Posterior vena cava (tissue), 2 donors: ENCODE measurements at regions not wholly inside any gene's neighbourhood (a gene's known extent, or its start where the extent isn't known, plus 50 kb on each side); places are given as distances from the start of the nearest gene placed in this dataset.

Experiments used
- DNase-seq: peaks from one replicate; pipeline ENCODE4 v3.0.0-alpha.2; 2020; ENCODE audit warnings: low spot score
- intact Hi-C, 2 donors: fragments of 100-400 bp; cut with DNase I; formaldehyde crosslinking; loops; one replicate each; pipeline versions ENCODE4 v1.14.1 to v1.14.2; 2022 to 2023
- donor health status: DM: yes; HTN: yes; CAD: no.
- donor health status: DM: yes; HTN: yes; CAD: no.

DNA sequence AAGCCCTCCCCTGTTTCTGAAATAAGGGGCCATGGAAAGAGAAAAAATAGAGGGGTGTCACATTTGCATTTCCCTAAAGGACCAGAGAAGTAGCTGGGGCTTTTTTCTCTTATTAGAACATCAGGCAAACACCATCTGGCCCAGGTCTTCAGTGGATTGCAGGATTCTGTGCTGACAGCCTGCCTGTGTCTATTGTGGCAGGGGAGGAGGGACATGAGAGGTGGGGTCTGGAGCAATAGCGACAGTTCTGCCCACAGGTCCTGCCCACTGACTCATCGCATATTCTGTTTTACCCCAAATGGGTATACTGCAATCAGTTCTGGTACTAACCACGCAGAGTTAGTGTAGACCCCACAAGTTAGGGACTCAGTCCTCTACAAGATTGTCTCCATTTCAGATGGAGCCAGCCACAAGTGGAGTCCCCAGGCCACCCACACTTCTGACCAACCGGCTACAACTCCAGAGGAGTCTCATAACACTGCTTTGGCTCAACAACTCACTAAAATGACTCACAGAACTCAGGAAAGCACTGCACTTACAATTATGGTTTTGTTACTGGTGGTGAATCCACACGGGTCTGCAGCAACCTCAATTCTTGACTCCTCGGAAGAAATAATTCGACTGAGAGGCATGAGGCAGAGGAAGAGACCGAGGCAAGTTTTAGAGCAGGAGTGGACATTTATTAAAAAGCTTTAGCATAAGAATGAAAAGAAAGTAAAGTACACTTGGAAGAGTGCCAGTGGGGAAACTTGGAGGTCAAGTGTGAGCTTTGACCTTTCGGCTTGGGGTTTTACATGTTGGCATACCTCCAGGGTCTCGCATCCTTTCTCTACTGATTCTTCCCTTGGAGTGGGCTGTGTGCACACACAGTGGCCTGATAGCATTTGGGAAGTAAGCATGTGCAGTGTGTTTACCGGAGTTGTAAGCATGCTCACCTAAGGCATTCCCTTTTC is 146.4 kb upstream of the SPATS2L start:
- no peak for DNase-seq
- intact Hi-C loops = no loop called here

DNA sequence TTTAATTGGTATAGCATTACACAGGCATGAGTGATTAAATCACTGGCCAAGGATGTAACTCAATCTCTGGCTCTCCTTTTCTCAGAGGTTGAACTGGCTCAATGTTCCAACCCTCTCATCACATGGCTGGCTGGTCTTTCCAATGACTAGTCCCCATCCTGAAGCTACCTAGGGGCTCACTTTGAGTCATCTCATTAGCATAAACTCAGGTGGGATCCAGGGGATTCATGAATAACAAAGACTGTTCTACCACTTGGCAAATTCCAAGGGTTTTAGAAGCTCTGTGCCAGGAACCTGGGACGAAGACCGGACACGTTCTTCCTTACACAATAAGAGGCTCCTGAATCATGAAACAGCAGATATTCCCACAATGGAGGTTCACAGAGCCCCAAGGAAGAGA is 145.0 kb upstream of the SPATS2L start:
- intact Hi-C loops = no loop called here

DNA sequence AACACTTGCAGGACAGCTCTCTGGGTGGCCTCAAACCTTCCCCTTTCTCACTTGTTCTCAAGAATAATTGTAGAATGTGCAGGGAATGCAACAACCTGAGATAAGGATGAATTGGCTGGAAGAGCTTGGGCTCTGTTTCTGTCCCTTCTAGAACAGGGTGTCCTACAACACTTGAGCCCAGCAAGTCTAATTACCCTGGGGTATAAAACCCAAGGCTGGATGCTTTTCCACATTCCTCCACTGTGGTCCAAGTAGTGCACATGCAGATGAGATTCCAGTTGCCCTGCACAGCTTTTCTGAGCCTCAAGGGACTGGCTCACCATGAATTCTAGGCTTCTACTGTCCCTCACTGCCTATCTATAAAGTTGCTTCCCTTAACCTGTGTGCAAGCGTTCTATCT is 140.8 kb upstream of the SPATS2L start:
- DNase-seq = no peak
- intact Hi-C loops = no loop called here

More for the DNA sequence above, 145.0 kb upstream of the SPATS2L start:
- no peak for DNase-seq

DNA sequence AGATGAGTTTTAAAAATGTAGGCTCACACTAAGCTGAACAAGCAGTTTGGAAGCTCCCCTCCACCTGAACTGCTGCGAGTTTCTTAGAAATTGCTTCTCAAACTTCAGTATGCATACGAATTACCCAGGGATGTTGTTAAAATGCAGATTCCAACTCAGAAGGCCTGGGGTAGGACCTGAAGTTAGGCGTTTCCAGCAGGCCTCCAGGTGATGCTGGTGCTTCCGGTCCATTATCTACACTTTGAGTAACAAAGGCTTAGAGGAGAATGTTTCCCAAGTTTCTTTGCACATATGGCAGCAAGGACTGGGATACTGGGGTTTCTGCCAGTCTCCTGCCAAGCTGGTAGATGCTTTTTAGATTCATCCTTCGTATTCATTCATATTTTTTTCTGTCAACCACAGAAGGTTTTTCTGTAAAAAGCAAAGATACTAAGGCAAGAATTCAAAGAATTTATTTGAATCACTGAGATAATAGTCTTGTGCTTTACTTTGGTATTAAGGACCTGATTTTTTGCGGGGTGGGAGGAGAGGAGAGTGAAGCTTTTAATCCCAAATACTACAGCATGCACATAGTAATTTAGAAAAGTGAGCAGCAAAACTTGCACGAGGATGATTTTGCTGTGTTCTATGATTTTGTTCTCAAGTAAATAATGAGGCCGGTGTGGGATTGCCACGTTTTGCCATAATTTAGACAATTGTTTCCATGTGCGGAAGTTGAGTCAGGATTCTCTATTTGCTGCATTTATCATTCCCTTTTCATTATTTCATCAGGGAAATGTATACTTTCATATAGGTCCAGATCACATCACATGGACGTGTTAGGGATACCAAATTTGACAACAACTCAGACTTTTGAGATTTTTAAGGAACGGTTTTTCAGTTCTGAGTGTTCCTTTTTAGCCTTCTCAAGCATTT is 137.6 kb upstream of the SPATS2L start:
- no peak for DNase-seq
- intact Hi-C loops = no loop called here

DNA sequence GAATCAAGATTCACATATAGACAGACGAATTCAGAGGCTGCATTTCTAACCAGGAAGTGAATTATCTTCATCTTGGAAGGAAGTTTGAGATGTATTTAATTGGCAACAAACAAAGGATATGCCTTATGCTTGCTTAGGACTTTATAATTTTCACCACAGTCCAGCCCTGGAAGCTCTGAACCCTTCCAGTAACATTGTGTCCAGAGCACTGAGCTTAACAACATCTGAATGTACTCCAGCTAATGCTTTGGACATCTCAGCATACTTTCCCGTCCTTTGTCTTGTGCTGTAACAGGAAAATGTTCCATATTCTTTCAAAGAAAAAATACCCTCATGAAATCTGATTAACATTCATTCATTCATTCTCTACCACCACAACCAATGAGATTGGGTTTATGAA is 136.3 kb upstream of the SPATS2L start:
- DNase-seq = no peak
- intact Hi-C loops = no loop called here

DNA sequence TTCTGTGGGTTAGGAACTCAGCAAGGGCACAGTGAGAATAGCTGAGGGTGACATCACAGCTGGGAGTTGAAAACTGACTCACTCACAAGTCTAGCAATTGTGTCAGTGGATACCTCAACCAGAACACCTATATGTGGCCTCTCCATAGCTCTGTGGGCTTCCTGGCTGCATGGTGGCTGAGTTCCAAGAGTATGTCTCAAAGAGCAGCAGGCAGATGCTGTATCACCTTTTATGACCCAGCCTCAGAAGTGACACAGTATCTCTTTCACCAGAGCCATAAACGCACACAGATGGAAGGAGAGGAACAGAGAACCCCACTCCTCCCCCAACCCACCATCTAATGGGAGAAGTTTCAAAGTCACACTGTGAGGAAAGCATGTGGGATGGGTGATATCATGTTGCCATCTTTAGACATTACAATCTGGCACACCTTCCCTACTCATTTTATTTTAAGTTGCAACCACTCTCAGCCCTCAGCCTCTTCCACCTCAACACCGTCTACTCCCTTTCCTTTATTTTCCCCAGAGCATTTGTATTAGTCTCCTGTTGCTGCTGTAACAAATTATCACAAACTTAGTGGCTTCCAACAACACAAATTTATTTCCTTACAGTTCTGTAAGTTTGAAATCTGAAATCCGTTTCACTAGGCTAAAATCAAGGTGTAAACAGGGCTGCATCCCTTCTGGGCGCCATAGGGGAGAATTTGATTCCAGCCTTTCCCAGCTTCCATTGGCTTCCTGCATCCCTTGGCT is 134.6 kb upstream of the SPATS2L start:
- intact Hi-C loops = no loop called here
- DNase-seq = no peak

DNA sequence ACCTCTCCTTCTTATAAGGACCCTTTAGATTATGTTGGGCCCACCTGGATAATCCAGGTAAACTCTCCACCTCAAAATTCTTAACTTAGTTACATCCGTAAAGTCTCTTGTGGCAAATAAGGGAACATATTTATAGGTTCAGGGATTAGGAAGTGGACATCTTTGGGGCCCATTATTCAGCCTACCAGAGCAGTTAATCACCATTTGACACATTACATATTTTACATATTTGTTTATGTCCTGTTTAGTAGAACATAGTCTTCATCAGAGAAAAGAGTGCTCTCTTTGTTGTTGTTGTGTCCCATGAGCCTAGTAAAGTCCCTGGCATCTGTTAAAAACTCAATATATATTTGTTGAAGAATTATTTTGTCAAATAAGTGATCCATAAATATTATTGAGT is 134.0 kb upstream of the SPATS2L start:
- DNase-seq = no peak
- intact Hi-C loops = no loop called here

DNA sequence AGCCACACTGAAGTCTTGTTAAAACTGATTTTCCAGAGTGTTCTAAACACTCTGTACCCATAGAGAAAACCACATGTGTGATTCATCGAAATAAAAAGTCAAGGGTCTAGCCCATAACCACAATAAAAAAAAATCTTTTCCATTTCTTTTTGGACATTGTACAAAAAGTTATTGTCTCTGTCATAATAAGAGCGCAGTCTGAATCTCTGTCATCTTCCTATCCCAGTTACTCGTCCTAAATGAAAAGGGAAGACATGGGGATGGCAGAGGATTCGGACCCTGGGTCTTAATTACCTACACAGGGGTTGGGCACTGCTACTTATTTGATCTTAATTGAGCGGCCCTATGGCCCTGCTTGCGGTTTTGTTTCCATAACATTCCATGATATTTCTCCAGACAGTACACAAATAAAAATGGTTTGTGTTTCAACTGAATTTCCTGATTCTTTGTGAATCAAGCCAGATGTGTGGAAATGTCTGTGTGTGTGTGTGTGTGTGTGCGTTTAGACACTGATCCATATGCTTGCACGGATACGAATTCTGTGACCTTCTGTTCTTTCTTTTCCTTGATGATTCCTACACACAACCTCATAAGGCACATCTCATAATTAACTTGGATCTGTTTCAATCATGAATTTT is 133.4 kb upstream of the SPATS2L start:
- intact Hi-C loops = no loop called here
- DNase-seq = no peak

DNA sequence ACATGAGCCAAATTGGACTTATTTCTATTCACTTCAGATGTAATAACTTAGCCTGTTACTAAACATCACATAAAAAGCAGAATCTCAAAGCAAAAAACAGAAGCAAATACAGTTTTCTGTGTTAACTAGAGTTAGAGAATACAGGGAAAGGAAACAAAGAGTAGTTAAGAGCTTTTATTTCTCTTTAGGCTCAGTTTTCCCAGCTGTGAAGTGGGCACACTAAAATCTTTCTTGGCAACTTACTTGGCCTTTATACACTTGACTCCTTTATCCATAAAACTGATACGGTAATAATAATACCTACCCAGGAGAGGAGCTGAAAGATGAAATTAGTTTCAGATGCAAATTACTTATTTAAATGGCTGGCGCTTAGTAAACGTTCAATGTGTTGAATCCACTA is 132.8 kb upstream of the SPATS2L start:
- DNase-seq = no peak
- intact Hi-C loops = no loop called here

DNA sequence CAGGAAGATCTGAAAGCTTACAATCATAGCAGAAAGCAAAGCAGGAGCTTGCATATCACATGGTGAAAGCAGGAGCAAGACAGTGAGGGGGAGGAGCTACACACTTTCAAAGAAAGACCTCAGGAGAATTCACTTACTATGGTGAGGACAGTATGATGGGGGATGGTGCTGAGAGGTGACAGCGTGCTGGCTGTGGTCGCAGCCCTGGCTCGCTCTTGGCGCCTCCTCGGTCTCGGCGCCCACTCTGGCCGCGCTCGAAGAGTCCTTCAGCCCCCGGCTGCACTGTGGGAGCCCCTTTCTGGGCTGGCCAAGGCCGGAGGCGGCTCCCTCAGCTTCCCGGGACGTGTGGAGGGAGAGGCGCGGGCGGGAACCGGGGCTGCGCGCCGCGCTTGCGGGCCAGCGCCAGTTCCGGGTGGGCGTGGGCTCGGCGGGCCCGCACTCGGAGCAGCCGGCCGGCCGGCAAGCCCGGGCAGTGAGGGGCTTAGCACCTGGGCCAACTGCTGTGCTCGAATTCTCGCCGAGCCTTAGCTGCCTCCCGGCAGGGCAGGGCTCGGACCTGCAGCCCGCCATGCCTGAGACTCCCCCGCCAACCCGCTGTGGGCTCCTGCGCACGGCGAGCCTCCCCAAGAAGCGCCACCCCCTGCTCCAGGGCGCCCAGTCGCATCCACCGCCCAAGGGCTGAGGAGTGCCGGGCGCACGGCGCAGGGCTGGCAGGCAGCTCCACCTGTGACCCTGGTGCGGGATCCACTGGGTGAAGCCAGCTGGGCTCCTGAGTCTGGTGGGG is 131.9 kb upstream of the SPATS2L start:
- no peak for DNase-seq
- intact Hi-C loops = no loop called here

DNA sequence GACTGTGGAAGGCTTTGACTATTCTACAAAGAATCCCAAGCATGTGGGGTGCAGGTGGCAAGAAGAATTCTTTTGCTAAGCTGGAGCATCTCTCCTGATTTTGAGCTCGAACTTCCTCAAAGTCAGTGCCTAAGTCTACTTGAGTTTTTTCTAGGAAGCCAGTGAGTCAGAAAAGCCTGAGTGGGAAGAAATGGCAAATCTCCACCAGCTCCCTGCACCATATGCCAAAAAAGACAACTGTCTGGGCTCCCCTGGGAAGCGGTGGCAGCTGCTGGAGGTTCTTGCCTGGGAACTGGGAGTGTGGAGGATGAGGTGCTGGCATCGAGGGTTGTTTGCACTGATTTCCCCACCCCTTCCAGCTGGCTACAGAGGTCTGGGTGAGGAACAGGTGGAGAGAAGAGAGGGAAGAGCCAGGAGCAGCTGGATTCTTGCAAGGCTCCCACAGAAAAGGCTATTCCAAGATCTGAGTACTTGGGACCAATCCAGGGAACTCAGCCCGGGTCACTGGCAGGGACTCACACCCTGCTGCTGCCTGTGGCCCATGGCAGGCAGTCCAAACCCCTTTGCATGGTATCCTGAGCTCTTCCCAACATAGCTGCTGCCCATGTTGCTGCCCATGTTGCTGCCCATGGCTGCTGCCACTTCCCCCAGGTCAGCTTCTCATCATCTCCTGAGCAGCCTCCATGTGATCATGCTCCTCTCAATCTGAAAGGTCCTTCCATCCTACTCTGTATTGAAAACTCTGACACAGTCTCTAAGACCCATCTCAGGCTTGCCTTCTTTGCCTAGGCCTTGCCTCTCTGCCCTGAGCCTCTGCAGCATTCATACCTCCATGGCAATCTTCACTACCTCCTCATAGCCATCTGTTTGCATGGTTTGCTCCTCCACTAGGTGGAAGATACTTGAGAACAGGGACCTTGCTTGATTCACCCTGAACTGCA is 128.3 kb upstream of the SPATS2L start:
- intact Hi-C loops = no loop called here
- no peak for DNase-seq

DNA sequence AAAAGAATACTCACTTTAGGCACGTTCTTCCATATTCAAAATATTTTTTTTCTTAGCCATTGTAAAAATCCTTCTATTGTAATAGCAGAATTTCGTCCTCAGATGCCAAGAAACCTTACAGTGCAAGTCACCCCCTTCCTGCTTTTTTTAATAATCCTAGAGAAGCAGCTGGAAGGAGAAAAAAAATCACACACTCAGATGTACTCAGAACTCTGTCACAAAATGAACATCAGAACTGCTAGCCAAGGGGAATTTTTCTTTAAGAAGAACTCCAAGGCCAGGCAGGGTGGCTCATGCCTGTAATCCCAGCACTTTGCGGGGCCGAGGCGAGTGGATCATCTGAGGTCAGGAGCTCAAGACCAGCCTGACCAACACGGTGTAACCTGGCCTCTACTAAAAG is 127.3 kb upstream of the SPATS2L start:
- intact Hi-C loops = no loop called here
- DNase-seq = no peak

DNA sequence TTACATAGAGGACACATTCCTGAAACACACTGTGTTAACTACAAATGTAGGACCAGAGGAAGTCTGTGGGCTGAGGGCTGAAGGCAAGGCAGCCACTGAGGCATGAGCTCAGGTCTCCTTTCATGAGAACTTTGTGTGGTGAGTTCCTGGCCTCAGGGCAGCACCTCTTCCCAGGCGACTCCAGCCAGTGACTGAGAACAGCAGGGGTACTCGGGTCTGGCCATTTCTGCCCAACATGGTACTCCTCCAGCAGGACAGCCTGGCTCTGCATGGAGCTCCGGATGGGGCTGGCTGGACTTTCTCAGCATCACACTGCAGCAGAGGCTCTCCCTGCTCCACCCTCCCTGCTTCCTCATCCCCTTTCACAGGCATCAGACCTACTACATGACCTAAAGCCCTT is 125.5 kb upstream of the SPATS2L start:
- no peak for DNase-seq

DNA sequence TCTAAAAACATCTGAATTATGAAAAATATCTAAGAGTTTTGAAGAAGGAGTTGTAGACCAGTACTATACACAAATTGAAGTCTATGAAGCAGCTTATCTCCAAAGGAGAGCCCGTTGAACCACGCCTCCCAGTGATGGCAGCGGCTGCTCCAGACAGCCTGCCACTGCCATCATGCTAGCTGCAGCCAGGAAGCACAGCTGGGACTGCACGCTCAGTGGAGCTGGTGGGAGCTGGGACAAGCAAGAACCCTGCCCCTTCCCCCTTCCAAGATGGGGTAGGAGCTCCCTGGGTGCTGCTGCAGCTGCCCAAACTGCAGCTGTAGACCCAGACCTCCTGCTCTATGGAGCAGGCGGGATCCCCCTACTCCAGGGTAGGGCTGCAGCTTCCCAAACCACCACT is 124.7 kb upstream of the SPATS2L start:
- intact Hi-C loops = no loop called here
- no peak for DNase-seq

More for the DNA sequence above, 125.5 kb upstream of the SPATS2L start:
- intact Hi-C loops = no loop called here

DNA sequence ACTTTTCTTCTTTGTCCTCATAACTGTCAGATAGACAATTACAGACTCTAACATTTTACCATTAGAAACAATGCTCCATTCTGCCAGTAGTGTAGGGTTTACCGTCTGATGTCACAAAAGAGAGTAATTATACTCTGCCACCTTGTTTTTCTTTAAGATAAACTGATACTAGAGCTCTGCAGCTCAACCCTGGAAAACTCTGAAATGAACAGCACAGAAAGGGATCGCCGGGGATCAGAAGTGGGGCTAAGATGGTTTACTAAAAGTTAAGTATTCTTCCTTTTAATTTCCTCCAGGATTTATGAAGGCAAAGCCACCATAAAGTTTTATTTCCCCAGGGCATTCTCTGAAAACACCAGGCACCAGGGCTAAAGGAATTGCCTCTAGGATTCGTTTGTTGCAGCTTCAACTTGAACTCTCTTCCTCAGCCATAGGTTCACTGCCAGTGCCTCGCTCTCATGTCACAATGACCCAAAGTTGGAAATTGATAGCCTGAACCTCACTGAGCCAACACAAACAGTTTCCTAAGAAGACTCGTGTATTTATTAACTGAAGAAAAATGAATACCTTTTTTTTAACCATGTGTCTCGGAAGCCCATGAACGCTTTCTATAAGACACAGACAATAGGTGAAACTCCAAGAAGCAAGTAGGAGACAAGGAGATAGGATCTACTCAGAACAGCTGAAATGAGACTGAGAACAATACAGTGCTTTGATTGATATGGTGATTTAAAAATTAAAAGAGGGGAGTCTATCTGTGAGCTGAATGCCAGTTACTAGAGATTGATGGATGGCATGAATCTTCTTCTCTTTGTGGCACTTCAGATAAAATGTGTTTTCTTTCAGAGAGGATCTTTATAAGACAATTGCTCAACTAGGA is 121.5 kb upstream of the SPATS2L start:
- no peak for DNase-seq
- intact Hi-C loops = loop anchor here in 1 of 2 donors (2.0 kb wide), 1 partner anchor 30 kb away; no protein-coding TSS in a partner anchor

DNA sequence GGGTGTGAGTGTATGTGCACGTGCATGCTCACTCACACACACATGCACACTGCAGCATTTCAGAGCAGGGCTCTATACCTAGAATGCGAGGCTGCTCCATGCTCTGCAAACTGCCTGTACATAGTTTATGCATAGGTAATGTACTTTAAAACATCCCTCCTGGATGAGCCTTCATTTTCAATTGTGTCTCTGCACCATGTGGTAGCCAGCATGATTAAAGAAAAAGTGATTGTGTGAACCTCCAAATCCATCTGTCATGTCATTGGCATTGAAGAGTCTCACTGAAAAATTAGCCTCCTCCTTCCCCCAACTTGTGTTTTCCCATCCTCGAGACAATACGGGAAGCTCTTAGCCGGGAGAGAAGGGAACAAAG is 120.9 kb upstream of the SPATS2L start:
- no peak for DNase-seq
- intact Hi-C loops = loop anchor here in 1 of 2 donors (2.0 kb wide), 1 partner anchor 29 kb away; no protein-coding TSS in a partner anchor
